ENCODE measurements at regions not wholly inside any gene's neighbourhood (a gene's known extent, or its start where the extent isn't known, plus 50 kb on each side); places are given as distances from the start of the nearest gene placed in this dataset.

DNA sequence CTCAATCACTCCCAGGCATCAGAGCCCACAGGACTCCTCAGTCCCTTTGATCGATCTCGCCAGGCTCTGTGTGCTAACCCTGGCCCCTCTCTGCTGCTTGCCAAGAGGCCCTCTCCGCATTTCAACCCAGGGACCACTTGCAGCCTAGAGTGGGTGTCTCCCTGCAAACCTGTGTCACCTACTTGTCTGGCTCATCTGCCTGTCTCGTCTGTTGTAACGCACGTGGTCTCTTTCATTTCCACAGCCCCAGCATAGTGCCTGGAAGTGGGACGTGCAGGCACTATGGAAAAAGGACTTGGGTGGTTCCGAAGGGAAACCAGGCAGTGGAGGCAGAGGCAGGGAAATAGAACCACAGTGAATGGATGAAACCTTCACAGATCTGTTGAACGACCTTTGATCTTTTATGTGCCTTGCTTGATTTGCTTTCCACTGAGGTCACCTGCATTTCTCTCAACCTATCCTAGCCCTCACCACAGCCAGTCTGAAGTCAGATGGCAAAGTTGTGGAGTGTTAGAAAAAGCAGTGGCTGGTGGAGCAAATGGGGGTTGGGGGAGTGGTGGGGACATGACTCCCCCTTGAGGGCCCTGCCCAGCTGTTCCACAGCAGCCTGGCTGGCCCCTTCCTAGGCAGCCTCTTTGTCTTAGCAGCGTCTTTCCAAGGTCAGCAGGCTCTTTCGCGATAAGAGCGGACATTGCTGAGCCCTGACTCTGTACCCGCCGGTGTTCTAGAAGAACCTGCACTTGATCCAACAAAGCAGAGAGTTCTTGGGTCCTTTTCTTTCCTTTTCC is 55.8 kb upstream of the TAGAP start:
- no peak for DNase-seq (ENCODE audit: low read depth in 2 of 3, low spot score in 1 of 3)

DNA sequence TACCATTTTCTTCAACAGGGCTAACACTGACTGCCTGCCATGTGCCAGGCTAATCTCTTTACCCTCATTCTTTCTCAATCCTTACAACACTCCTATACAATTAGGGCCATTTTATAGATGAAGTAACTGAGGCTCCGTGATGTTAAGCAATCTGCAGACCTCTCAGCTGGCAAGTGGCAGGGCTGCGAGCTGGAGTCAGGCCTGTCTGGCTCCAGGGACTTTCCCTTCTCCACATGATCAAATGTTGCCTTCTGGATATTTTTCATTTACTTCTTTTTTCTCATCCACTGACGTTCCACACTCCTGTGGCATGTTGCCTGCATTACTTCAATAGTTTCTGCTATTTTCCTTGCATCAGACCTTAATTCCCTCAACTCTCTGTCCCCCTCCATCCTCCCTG is 55.2 kb upstream of the TAGAP start:
- no peak for DNase-seq (ENCODE audit: low read depth in 2 of 3, low spot score in 1 of 3)

DNA sequence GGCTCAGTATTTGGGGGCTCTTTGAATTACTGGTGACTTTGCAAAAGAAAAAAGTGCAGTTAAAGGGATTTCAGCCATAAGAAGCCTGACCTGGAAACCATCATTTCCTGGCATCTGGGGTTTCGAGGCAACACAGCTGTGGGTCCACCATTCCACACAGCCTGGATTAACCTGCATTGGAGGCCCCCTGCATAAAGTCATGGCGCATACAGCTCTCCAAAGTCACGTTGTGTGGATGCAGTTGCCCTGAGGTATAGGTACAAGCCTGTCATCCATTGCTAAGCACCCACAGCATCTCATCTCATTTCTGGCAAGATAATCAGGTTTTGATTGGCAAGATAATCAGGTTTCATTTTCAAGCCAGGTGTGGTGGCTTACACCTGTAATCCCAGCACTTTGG is 54.5 kb upstream of the TAGAP start:
- DNase-seq (ENCODE audit: low read depth in 2 of 3, low spot score in 1 of 3) = no peak

DNA sequence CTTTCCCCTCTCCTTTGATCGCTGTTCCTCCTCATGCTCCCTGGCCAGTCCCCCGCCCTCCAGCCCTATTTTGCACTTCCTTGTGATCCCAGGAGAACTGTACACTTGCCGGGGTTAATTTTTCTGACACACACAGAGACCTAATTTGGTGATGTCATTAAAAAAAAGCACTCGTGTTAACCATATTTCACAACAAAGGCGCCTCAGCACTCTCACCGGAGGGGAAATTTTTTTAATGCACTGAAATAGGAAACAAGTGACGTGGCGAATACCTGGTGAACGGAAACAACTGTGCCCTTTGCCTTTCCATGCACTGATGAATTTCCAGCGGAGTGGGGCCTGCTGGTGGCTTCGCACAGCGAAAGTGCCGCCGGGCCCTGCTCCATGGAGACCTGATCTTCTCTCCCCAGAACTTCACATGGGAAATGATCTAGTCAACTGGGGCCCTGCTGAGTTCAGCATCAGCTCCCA is 53.9 kb upstream of the TAGAP start:
- peak in 2 of 3 donors; percentile 56 to 57 for DNase-seq (ENCODE audit: low read depth in 2 of 3, low spot score in 1 of 3)

DNA sequence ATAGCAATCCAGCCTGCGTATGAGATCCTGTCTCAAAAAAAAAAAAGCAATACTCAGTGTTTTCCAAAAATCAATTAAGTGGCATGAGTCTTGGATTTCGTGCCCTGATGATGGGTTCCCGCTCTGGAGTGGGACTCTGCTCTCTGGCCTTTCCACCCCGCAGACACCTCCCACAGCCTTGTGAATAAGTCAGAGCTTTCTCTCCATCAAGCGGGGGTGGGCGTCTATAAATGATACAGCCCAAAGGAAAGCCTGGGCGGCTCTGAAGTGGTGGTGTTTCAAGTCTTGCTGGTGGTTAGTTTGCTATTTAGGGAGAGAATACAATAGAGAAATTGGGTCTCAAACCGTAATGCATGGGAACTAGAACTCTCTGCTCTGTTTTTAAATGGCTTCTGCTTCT is 52.5 kb upstream of the TAGAP start:
- peak; percentile 60 to 67 (median 64) for DNase-seq (ENCODE audit: low read depth in 2 of 3, low spot score in 1 of 3)

DNA sequence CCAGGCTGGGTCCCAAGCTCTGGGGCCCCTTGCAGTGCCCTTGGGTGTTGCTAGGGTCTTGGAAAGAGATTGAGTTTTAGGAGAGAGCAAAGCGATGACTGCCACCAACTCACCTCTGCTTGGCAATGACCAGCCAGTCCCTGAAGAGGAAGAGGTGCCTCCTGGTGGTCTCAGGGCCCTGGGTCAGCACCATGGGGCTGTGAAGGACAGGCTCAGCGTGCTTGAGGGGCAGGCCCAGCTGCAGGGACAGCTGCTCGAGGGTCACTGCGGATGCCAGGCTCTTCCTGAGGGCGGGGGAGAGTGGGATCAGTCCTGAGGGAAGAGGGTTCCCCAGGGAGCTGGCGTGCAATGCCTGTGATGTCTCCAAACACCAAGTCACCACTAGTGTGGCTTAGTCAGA is 50.8 kb upstream of the TAGAP start:
- DNase-seq (ENCODE audit: low read depth in 2 of 3, low spot score in 1 of 3) = no peak

DNA sequence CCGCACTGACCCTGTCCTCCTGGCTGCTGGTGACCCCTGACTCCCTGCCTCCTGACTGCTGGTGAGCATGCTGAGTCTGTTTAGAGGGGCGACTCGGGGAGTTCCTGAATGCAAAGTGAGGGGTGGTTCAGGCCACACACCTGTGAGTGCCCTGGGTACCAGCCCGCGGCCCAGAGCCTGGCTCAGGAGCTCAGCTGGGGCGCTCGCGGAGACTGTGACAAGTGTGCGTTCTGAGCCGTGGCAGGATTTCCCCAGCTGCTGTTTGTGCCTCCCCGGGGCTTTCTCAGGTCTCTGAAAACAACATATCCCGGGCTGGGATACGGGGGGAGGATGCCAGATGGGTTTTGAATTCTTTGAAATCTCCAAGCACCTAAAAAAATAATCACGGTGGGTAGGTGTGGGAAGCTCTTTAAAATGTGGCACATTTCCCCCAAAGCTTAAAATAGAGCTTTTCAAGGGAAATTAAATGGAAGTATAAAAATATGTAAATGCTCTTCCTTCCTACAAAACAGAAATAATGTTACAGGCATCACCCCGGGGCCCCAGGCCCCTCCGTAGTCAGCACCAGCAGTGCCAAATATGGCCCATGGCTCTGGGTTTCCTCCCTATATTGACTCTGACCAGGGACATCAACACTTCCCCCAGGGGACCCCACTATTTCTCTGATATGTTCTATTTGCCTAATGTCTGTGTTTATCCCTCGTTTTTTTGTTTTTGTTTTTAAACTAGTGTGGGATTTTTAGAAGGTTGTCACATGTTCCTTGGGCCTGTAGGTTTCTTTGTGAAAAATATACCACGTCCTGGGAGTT is 49.9 kb upstream of the TAGAP start:
- peak in 1 of 3 donors; percentile 53 for DNase-seq (ENCODE audit: low read depth in 2 of 3, low spot score in 1 of 3)

Measured in stimulated activated CD4-positive, alpha-beta T cell treated with anti-CD3 and anti-CD28 coated beads, Interleukin-12 subunit alpha, Interleukin-12 subunit beta, amount 100 ng/mL, for 48 hours (primary cell).